ENCODE measurements at regions not wholly inside any gene's neighbourhood (a gene's known extent, or its start where the extent isn't known, plus 50 kb on each side); places are given as distances from the start of the nearest gene placed in this dataset.
"Not testable (repeated sequence)": the region's sequence is repeated elsewhere in the genome, so short reads cannot be mapped to it uniquely, and the experiment has no call there.

GRCh38 chrX:103428525-103428924, 52.2 kb downstream of the BEX3 start:
- no peak for DNase-seq

GRCh38 chrX:103429026-103429425, 52.7 kb downstream of the BEX3 start:
- DNase-seq = not testable (repeated sequence)

- peak; percentile 13 for DNase-seq
Measured at GRCh38 chrX:103431316-103431715, 55.0 kb downstream of the BEX3 start.

- not testable (repeated sequence) for DNase-seq
Measured at GRCh38 chrX:103432841-103433240, 56.5 kb downstream of the BEX3 start.

GRCh38 chrX:103437147-103437873, 61.0 kb downstream of the BEX3 start:
- peak; percentile 30 for DNase-seq

GRCh38 chrX:103439161-103439560, 62.8 kb downstream of the BEX3 start:
- no peak for DNase-seq

GRCh38 chrX:103440621-103441020, 64.3 kb downstream of the BEX3 start:
- DNase-seq = no peak

GRCh38 chrX:103441878-103442535, 65.7 kb downstream of the BEX3 start:
- DNase-seq = no peak

GRCh38 chrX:103442536-103442901, 66.2 kb downstream of the BEX3 start:
- peak; percentile 73 for DNase-seq

- peak; percentile 43 for DNase-seq
Measured at GRCh38 chrX:103446665-103447302, 70.4 kb downstream of the BEX3 start.

Data from fibroblast of skin of back (primary cell).